ENCODE measurements at regions not wholly inside any gene's neighbourhood (a gene's known extent, or its start where the extent isn't known, plus 50 kb on each side); places are given as distances from the start of the nearest gene placed in this dataset.

DNA sequence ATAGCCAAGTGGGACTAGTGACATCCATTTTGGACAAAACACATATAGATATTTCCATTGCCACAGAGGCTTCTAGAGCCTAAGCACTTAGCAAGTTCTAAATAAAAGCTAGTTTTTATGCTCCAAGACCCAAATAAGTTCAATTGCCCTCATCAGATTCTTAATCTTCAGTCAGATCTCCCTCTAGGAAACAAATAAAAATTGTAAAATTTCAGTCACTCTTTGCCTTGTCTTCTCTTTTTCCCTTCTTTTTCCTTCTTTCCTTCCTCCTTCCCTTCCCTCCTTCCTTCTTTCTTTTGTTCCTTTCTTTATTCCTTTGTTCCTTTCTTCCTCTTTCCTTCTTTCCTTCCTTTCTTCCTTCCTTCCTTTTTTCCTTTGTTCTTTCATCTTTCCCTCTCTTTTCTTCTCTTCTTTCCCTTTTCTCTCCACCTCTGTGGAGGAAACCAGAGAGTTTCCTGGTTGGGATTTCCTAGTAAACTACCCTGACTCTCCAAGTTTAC, 68.8 kb upstream of the GADL1 start:
- Histone ChIP-seq H2AFZ (replicated peaks; ENCODE audit: low read length, poor library complexity) (no peak overlapping the region), H2AK9ac (replicated peaks; ENCODE audit: low read depth, low read length, poor library complexity) (no peak overlapping the region), H3K9ac (ENCODE audit: low read depth, low read length) (no peak overlapping the region), H3K14ac (replicated peaks; ENCODE audit: low read depth, low read length) (no peak overlapping the region), H3K56ac (ENCODE audit: extremely low read depth, insufficient read depth, low read length) (no peak overlapping the region), H3K4me3 (ENCODE audit: insufficient read depth, low read depth, low read length) (no peak overlapping the region), H3K4ac (ENCODE audit: low read depth, low read length) (no peak overlapping the region), H3K4me1 (ENCODE audit: control insufficient read depth, insufficient read depth, low read length) (no peaks in the 10 kb centered on the region), H2BK120ac (ENCODE audit: low read depth, low read length) (no peak overlapping the region), H3K36me3 (ENCODE audit: control insufficient read depth, insufficient read depth, low read length) (no peaks in the 10 kb centered on the region), H4K91ac (ENCODE audit: insufficient read depth, low read depth, low read length) (no peak overlapping the region), H3K27me3 (ENCODE audit: control insufficient read depth, insufficient read depth, low read length) (peaks cover 2% of the 10 kb centered on the region; the same call in 1 of the 2 replicates), H4K8ac (ENCODE audit: low read depth in 2 of 2, low read length in 2 of 2) (no peak overlapping the region), H2BK15ac (ENCODE audit: low read depth, low read length) (no peak overlapping the region), H3K4me2 (ENCODE audit: low read depth, low read length) (no peak overlapping the region), H3K9me3 (ENCODE audit: control insufficient read depth, insufficient read depth, low read length) (peaks cover 4% of the 10 kb centered on the region), H3K23ac (ENCODE audit: low read depth, low read length) (no peak overlapping the region), H2BK5ac (ENCODE audit: low read depth, low read length, poor library complexity, severe bottlenecking) (no peak overlapping the region), H4K5ac (ENCODE audit: low read depth, low read length) (no peak overlapping the region), H3K27ac (ENCODE audit: insufficient read depth, low read length) (no peak overlapping the region), H4K20me1 (ENCODE audit: insufficient read depth, low read length) (no peaks in the 10 kb centered on the region), H3K9me1 (ENCODE audit: insufficient read depth, low read length) (no peaks in the 10 kb centered on the region), H3K79me1 (ENCODE audit: low read depth in 1 of 2, low read length in 2 of 2) (no peaks in the 10 kb centered on the region), H2BK20ac (ENCODE audit: low read depth, low read length) (no peak overlapping the region), H2AK5ac (ENCODE audit: low read depth, low read length) (no peak overlapping the region), H3K18ac (ENCODE audit: low read depth, low read length) (no peak overlapping the region)
- ChIA-PET POLR2A (ENCODE audit: unreplicated experiment) (no interaction called here), CTCF (no interaction called here)
- no peak for ATAC-seq (ENCODE audit: low read depth)
- dilution Hi-C loops (cut with HindIII; ENCODE audit: low sequenced_read_pairs, unreplicated experiment) (no loop called here), intact Hi-C loops (cut with micrococcal nuclease) (loop anchor here (1.0 kb wide), 1 partner anchor 48 kb away; no protein-coding TSS in a partner anchor), in situ Hi-C loops (cut with MboI; ENCODE audit: low sequenced_read_pairs) (no loop called here)
- DNase-seq, result no peak
- TF ChIP-seq MAFK (IDR thresholded peaks at IDR 0.05; ENCODE audit: low read depth, low read length), result no peak
- TF ChIP-seq FOS (IDR thresholded peaks at IDR 0.05; ENCODE audit: low read depth, low read length), result no peak
- no peak for TF ChIP-seq RCOR1 (IDR thresholded peaks at IDR 0.05; ENCODE audit: insufficient replicate concordance, low read length)
- TF ChIP-seq, protein P1, sequence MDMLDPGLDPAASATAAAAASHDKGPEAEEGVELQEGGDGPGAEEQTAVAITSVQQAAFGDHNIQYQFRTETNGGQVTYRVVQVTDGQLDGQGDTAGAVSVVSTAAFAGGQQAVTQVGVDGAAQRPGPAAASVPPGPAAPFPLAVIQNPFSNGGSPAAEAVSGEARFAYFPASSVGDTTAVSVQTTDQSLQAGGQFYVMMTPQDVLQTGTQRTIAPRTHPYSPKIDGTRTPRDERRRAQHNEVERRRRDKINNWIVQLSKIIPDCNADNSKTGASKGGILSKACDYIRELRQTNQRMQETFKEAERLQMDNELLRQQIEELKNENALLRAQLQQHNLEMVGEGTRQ (IDR thresholded peaks at IDR 0.05; ENCODE audit: low read depth, low read length), result no peak
- no peak for TF ChIP-seq BHLHE40 (IDR thresholded peaks at IDR 0.05; ENCODE audit: low read depth, low read length)
- no peak for TF ChIP-seq RAD21 (IDR thresholded peaks at IDR 0.05; ENCODE audit: low read length)
- TF ChIP-seq, protein P2, sequence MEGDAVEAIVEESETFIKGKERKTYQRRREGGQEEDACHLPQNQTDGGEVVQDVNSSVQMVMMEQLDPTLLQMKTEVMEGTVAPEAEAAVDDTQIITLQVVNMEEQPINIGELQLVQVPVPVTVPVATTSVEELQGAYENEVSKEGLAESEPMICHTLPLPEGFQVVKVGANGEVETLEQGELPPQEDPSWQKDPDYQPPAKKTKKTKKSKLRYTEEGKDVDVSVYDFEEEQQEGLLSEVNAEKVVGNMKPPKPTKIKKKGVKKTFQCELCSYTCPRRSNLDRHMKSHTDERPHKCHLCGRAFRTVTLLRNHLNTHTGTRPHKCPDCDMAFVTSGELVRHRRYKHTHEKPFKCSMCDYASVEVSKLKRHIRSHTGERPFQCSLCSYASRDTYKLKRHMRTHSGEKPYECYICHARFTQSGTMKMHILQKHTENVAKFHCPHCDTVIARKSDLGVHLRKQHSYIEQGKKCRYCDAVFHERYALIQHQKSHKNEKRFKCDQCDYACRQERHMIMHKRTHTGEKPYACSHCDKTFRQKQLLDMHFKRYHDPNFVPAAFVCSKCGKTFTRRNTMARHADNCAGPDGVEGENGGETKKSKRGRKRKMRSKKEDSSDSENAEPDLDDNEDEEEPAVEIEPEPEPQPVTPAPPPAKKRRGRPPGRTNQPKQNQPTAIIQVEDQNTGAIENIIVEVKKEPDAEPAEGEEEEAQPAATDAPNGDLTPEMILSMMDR (conservative IDR thresholded peaks at IDR 0.05; ENCODE audit: low read depth, low read length), result no peak
- TF ChIP-seq MXI1 (IDR thresholded peaks at IDR 0.05; ENCODE audit: borderline replicate concordance, low read depth, low read length), result no peak
- TF ChIP-seq NFE2L2 (IDR thresholded peaks at IDR 0.05; ENCODE audit: low read depth, low read length), result no peak
- TF ChIP-seq CHD1 (IDR thresholded peaks at IDR 0.05; ENCODE audit: low read depth, low read length), result no peak
- TF ChIP-seq, protein P3, sequence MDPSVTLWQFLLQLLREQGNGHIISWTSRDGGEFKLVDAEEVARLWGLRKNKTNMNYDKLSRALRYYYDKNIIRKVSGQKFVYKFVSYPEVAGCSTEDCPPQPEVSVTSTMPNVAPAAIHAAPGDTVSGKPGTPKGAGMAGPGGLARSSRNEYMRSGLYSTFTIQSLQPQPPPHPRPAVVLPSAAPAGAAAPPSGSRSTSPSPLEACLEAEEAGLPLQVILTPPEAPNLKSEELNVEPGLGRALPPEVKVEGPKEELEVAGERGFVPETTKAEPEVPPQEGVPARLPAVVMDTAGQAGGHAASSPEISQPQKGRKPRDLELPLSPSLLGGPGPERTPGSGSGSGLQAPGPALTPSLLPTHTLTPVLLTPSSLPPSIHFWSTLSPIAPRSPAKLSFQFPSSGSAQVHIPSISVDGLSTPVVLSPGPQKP (IDR thresholded peaks at IDR 0.05; ENCODE audit: borderline replicate concordance, low read depth, low read length), result no peak
- no peak for TF ChIP-seq SMC3 (IDR thresholded peaks at IDR 0.05; ENCODE audit: low read depth, low read length)
- TF ChIP-seq POLR2A (IDR thresholded peaks at IDR 0.05; ENCODE audit: low read depth, low read length), result no peak
- no peak for TF ChIP-seq MAZ (IDR thresholded peaks at IDR 0.05; ENCODE audit: borderline replicate concordance, low read depth, low read length)
- no peak for TF ChIP-seq RFX5 (IDR thresholded peaks at IDR 0.05; ENCODE audit: low read depth, low read length)
- TF ChIP-seq CEBPB (IDR thresholded peaks at IDR 0.05; ENCODE audit: low read depth, low read length), result no peak
- BruUV-seq (replicated peaks), result no TSS peak

All from IMR-90 (cell line).